K562 (cell line): ENCODE measurements at regions not wholly inside any gene's neighbourhood (a gene's known extent, or its start where the extent isn't known, plus 50 kb on each side); places are given as distances from the start of the nearest gene placed in this dataset.

Experiments
- ATF3 ChIP-seq, 2 experiments: fragments of 450-650 bp in 1 of 2; sonication (generic) in 1 of 2; formaldehyde crosslinking in 1 of 2; IDR thresholded peaks in 1 of 2; conservative IDR thresholded peaks in 1 of 2; 2 replicates each; pipeline versions ENCODE4 v1.6.1 to v1.8.1; 2016 to 2023; ENCODE audit warnings: mild to moderate bottlenecking in 2 of 2, moderate library complexity in 2 of 2, inconsistent platforms in 1 of 2, missing genetic modification reagents in 1 of 2
- BRF1 ChIP-seq: IDR thresholded peaks from 3 replicates; pipeline ENCODE4 v1.6.1; 2011; ENCODE audit warnings: borderline replicate concordance, mild to moderate bottlenecking; ENCODE audit not compliant: insufficient read length; ENCODE audit errors: extremely low read depth
- CBFA2T2 ChIP-seq: fragments of 450-650 bp; conservative IDR thresholded peaks from 2 replicates; pipeline ENCODE4 v1.6.1; 2017; ENCODE audit warnings: mild to moderate bottlenecking
- CBX5 ChIP-seq: IDR thresholded peaks from 2 replicates; pipeline ENCODE4 v1.6.1; 2014; ENCODE audit warnings: low read depth, borderline replicate concordance
- CREB3 ChIP-seq: fragments of 450-650 bp; conservative IDR thresholded peaks from 2 replicates; pipeline ENCODE4 v1.6.1; 2016; ENCODE audit warnings: missing genetic modification characterization, low read depth, mild to moderate bottlenecking, missing compliant biosample characterization, moderate library complexity
- FOXK2 ChIP-seq, 2 experiments: fragments of 450-650 bp; IDR thresholded peaks in 1 of 2; conservative IDR thresholded peaks in 1 of 2; 2 replicates each; pipeline ENCODE4 v1.6.1; 2016; ENCODE audit warnings: low read depth in 2 of 2, mild to moderate bottlenecking in 1 of 2
- GABPB1 ChIP-seq: sonication (generic); formaldehyde crosslinking; IDR thresholded peaks from 2 replicates; pipeline ENCODE4 v1.8.0; 2022; ENCODE audit warnings: mild to moderate bottlenecking, missing genetic modification reagents
- HMGN3 ChIP-seq: IDR thresholded peaks from 2 replicates; pipeline ENCODE4 v1.6.1; 2011; ENCODE audit warnings: borderline replicate concordance, low read depth, mild to moderate bottlenecking, mixed read lengths, low read length; ENCODE audit not compliant: insufficient read length; ENCODE audit errors: extremely low read depth
- NRF1 ChIP-seq, 2 experiments: fragments of 450-650 bp; IDR thresholded peaks in 1 of 2; conservative IDR thresholded peaks in 1 of 2; 2 replicates each; pipeline ENCODE4 v1.6.1; 2014; ENCODE audit warnings: mild to moderate bottlenecking in 2 of 2
- RNF2 ChIP-seq: sonication (generic); IDR thresholded peaks from 2 replicates; pipeline ENCODE4 v1.6.1; 2016
- SAP30 ChIP-seq: fragments of 200-600 bp; sonication (generic); IDR thresholded peaks from 2 replicates; pipeline ENCODE4 v1.6.1; 2012; ENCODE audit warnings: borderline replicate concordance, low read depth, mild to moderate bottlenecking, moderate library complexity, low read length, control low read depth, inconsistent platforms; ENCODE audit not compliant: insufficient read depth, poor library complexity, severe bottlenecking
- SETDB1 ChIP-seq: IDR thresholded peaks from one replicate; pipeline ENCODE4 v1.6.1; 2012; ENCODE audit warnings: low read length, control low read depth, inconsistent platforms
- SIRT6 ChIP-seq: IDR thresholded peaks from one replicate; pipeline ENCODE4 v1.6.1; 2012; ENCODE audit warnings: low read depth, mild to moderate bottlenecking, control low read depth, inconsistent platforms, low read length, moderate library complexity
- SP2 ChIP-seq: IDR thresholded peaks from 2 replicates; pipeline ENCODE4 v1.6.1; 2011; ENCODE audit warnings: mild to moderate bottlenecking, low read depth, low read length, moderate library complexity; ENCODE audit not compliant: poor library complexity, severe bottlenecking; ENCODE audit errors: extremely low read depth
- STAG1 ChIP-seq: sonication (generic); formaldehyde crosslinking; IDR thresholded peaks from 2 replicates; pipeline ENCODE4 v1.5.0; 2020; ENCODE audit warnings: missing genetic modification reagents, borderline replicate concordance
- TSHZ1 ChIP-seq: fragments of 250-450 bp; sonication (Bioruptor Pico); IDR thresholded peaks from 2 replicates; pipeline ENCODE4 v1.4.0; 2020; ENCODE audit warnings: mild to moderate bottlenecking, moderate library complexity
- ZFP36 ChIP-seq: fragments of 150-350 bp; IDR thresholded peaks from 2 replicates; pipeline ENCODE4 v1.6.1; 2018; ENCODE audit warnings: low read length, low read depth; ENCODE audit not compliant: partially characterized antibody
- ZNF395 ChIP-seq: fragments of 200-800 bp; sonication (Bioruptor generic); IDR thresholded peaks from 2 replicates; pipeline ENCODE4 v1.6.1; 2017; ENCODE audit warnings: missing genetic modification characterization, missing compliant biosample characterization
- ZNF707 ChIP-seq: fragments of 250-450 bp; sonication (Bioruptor Pico); conservative IDR thresholded peaks from 2 replicates; pipeline ENCODE4 v1.8.0; 2022; ENCODE audit warnings: inconsistent platforms, mild to moderate bottlenecking, moderate library complexity
- ZNF75A ChIP-seq: fragments of 450-650 bp; formaldehyde crosslinking; IDR thresholded peaks from 2 replicates; pipeline ENCODE4 v1.4.0; 2020; ENCODE audit warnings: mild to moderate bottlenecking

GRCh38 chr7:130917669-130918128, 183.7 kb upstream of the KLF14 start (continued):
- TF ChIP-seq CBFA2T2 (no peak), ZFP36 (no peak), ATF3 (IDR thresholded peaks at IDR 0.05) (peak; percentile 81), ATF3 (CRISPR knock-in tag; conservative IDR thresholded peaks at IDR 0.05) (no peak), CREB3 (tag) (no peak), ZNF707 (CRISPR knock-in tag) (no peak), SETDB1 (no peak), SIRT6 (no peak), GABPB1 (peak; percentile 24; the same call in 1 of the 2 replicates), HMGN3 (no peak), SAP30 (no peak), BRF1 (no peak), FOXK2 (conservative IDR thresholded peaks at IDR 0.05 in 1 of 2, IDR thresholded peaks at IDR 0.05 in 1 of 2; ENCODE audit: low read depth in 2 of 2) (no peak), ZNF395 (CRISPR knock-in tag) (no peak), NRF1 (conservative IDR thresholded peaks at IDR 0.05 in 1 of 2, IDR thresholded peaks at IDR 0.05 in 1 of 2) (no peak), TSHZ1 (CRISPR knock-in tag) (no peak), SP2 (no peak), STAG1 (CRISPR knock-in tag) (no peak), CBX5 (no peak), ZNF75A (CRISPR knock-in tag) (no peak), RNF2 (no peak)
